HG03135 (cell line): ENCODE measurements at regions not wholly inside any gene's neighbourhood (a gene's known extent, or its start where the extent isn't known, plus 50 kb on each side); places are given as distances from the start of the nearest gene placed in this dataset.
"Not testable (repeated sequence)": the region's sequence is repeated elsewhere in the genome, so short reads cannot be mapped to it uniquely, and the experiment has no call there.

Experiments
- ATAC-seq: cut with Tn5 transposase; IDR thresholded peaks from one replicate; pipeline ENCODE4 v1.9.1; 2021; ENCODE audit warnings: mild to moderate bottlenecking, moderate library complexity; ENCODE audit not compliant: unreplicated experiment

DNA sequence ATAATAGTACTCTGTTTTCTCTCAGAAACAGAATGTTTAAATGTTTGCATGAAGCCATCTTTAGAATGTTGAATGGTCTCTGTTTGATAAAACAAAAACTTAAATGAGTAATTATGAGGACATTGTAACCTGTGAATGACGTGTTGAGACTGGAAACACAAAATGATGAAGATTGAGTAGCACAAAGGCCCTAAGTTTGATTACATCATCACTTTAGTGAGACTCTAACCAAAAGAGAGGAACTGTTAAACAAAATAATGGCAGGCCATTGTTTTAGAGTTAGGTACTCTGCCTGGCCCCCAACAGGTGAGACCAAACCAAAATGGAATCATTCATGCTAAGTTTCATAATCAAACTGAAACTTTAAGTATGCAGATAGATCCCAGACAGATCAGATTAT lies 1561.7 kb upstream of the SLC39A10 start:
- no peak for ATAC-seq

DNA sequence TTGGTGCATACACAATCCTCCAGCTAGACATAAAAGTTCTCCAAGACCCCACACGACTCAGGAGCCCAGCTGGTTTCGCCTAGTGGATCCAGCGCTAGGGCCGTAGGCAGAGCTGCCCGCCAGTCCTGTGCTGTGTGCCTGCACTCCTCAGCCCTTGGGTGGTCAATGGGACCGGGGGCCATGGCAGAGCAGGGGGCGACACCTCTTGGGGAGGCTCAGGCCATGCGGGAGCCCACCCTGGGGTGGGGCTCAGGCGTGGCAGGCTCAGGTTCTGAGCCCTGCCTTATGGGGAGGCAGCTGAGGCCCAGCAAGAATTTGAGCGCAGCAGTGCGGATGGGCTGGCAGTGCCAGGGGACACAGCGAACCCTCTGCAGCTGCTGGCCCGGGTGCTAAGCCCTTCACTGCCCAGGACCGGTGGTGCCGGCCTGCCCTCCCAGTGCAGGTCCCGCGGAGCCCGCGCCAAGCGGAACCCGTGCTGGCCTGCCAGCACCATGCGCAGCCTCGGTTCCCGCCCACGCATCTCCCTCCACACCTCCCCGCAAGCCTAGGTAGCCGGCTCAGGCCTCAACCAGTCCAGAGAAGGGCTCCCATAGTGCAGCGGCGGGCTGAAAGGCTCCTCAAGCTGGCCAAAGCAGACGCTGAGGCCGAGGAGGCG lies 1566.6 kb upstream of the SLC39A10 start:
- no peak for ATAC-seq

DNA sequence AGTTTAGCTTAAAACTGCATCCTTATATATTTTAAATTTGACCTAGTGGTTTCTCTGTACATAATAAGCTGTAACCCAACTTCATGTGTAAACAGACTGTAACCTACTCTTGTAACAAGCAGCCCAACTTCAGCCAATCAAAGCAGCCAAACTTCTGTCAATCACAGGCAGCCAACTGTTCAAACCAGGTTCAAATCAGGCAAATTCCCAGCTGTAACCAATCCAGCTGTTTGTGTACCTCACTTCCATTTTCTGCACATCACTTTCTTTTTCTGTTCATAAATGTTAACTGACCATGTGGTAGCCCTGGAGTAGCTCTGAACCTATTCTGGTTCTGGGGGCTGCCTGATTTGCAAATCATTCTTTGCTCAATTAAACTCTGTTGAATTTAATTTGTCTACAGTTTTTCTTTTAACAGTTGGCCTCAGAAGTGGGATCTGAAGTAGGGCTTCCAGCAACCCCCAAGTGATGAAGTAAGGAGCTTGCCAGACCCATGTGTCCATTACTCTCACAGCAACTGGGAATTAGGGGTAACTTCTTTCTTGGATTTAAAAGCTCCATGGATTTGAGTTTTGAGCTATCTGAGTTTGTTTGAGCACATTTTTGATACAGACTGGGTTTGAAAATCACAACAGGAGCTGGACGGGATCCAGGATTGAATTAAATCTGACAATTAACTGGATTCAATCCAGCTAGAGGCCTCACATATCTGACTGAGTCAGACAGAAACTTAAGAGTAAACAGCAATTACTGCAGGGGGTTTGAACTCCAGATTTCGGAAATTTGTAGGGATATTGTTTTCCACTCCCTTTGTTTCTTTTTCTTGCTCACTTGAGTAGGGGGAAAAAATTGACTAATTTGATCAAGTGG lies 1569.7 kb upstream of the SLC39A10 start:
- no peak for ATAC-seq

DNA sequence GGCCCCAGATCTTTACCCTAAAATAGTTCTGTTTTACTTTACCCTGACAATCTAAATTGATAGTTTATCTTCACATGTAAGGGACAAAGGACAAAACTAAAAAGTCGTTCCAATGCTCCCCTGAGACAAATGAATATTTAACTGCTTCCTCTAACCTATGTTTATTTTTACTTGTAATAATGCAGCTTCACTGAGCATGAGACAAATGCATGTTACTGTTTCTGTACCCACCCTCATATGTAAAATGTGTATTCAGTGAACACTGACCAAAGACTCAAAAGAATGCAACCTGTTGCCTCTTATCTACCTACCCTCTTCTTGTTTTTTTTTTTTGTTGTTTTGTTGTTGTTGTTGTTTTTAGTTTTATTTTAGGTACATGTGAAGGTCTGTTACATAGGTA lies 1570.9 kb upstream of the SLC39A10 start:
- ATAC-seq = no peak

DNA sequence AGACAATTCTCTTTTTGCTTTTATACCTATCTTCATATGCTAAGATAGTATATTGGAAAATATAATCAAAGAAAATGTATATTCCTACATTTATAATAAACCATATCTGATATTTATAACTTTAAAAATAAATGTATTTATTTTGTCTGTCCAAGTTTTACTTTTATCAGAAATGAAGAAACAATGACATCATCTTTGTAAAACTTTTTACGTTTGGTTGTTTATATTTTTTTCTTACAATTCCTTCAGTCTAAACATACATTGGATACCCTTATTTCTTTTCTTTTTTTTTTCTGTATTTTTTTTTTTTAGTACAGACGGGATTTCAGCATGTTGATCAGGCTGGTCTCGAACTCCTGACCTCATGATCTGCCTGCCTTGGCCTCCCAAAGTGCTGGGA lies 1577.0 kb upstream of the SLC39A10 start:
- no peak for ATAC-seq

DNA sequence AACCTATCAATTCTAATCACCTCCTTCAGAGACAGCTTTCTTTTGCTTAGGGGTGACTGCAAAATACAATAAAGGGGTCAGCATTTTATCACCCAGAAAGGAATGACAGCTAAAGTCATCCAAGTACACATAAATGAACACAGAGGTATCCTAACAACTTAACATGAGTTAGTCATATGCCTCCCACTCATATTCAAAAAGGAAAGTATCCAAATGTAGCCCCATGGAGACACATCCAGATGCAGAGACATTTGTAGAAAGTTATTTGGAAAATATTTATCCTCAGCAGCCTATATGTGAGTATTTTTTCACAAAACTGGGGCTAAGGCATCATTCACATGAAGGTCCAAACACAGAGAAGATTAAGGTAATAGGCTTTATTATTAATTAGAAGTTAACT lies 1579.7 kb upstream of the SLC39A10 start:
- ATAC-seq = no peak

DNA sequence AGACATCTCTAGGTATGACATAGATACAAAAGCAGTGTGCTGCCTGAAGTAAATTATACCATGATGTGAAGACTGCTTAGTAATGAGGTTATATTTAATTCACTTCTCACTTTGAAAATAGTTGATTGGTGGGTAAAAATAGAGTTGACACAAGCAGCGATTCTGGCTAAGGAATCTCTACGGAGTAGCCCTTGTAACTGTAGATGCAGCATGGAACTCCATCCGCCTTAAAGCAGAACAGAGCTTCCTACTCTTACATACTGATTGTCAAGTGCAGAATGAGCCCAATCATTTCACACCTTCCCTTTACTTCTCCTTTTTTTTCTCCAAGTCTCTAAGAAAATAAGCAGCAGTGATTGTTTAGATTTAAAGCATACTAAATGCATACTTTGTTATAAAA lies 1594.6 kb upstream of the SLC39A10 start:
- ATAC-seq = no peak

DNA sequence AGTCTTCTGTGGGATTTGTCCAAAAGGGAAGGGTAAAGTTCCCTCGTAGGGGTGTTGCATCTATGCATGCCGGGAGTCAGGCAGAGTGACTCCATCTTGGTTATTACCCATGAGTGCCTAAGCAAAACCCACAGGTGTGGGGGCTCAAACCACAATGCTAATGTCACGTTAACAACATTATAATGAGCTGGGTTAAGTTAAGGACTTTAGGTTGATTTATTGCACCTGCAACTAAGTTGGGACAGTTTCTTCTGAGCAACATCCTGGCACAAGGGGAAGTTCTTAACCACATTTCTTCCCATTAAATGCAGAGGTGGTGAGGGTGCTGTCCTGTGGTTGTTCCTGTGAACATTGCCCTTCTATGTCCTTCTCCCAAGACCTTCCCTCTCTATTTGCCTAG lies 1596.8 kb upstream of the SLC39A10 start:
- ATAC-seq = no peak

DNA sequence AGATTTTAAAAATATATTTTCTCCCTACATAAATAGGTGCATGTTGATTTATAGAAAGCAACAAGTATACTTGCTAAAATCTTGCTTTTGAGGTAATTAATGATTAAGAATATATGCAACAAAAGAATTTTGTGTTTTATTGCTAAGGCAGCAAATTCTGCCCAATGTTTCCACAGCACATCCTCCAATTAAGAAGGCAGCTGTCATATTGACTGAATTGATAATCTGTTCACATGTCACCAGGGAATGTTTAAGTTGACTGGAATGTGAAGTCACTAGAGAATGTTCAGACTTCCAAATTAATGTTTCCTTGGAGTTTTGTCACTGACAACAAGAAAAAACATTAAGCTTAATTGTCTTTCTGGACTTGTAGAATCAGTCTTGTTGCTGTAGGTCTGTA lies 1602.7 kb upstream of the SLC39A10 start:
- no peak for ATAC-seq

DNA sequence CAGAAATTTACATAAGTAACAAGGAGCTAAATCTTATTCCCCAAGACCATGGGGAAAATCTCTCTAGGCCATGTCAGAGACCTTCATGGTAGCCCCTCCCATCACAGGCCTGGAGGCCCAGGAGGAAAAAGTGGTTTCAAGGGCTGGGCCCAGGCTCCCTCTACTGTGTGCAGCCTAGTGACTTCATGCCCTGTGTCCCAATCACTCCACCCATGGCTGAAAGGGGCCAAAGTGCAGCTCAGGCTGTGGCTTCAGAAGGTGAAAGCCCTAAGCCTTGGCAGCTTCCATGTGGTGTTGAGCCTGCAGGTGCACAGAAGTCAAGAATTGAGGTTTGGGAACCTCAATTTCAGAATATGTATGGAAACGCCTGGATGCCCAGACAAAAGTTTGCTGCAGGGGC lies 1612.7 kb upstream of the SLC39A10 start:
- ATAC-seq = no peak

DNA sequence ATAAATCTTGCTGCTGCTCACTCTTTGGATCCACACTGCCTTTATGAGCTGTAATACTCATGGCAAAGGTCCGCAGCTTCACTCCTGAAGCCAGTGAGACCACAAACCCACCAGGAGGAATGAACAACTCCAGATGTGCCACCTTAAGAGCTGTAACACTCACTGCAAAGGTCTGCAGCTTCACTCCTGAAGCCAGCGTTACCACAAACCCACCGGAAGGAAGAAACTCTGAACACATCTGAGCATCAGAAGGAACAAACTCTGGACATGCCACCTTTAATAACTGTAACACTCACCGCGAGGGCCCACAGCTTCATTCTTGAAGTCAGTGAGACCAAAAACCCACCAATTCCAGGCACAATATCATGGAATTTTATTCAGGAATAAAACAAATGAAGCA lies 1635.9 kb upstream of the SLC39A10 start:
- ATAC-seq = not testable (repeated sequence)

DNA sequence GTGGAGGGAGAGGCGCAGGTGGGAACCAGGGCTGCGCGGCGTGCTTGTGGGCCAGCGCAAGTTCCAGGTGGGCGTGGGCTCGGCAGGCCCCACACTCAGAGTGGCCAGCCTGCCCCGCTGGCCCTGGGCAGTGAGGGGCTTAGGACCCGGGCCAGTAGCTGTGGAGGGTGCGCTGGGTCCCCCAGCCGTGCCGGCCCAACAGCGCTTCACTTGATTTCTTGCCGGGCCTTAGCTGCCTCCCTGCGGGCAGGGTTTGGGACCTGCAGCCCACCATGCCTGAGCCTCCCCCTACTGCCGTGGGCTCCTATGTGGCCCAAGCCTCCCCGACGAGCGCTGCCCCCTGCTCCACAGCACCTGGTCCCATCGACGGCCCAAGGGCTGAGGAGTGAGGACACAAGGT lies 1636.9 kb upstream of the SLC39A10 start:
- no peak for ATAC-seq

DNA sequence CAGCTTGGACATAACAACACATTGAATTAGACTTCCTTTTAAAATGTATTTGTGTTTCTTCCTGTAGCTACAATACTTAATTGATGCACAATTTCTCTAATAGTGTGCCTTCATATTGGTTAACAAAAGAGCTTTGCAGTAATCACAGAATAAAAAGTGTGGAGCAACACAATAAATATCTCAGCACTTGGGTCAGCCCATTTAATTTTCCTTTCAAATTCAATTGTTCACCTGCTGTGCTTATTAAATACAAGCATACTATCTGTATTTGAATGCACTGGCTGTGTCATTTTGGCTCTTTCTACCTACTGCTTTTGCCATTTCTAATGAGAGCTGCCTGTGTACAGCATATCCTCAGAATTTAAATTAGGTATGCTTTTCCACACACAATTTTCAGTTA lies 1641.3 kb upstream of the SLC39A10 start:
- ATAC-seq = no peak

DNA sequence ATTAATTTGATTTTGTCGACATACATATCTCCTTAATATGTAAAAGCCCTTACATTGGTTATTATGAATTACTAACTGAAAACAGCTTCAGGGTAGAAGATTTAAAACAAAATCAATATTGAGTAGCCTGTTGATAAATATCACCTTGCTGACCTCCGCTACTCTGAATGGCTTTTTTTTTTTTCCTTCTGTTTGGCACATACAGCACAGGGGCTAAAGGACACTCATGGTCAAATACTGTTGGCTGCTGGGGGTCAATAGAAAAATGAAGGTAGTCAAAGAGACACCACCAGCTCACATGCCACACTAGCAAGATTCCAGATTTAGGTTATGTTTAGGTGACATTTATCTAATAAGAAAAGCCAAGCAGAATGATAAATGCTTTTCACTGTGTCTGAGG lies 1642.4 kb upstream of the SLC39A10 start:
- ATAC-seq = no peak

DNA sequence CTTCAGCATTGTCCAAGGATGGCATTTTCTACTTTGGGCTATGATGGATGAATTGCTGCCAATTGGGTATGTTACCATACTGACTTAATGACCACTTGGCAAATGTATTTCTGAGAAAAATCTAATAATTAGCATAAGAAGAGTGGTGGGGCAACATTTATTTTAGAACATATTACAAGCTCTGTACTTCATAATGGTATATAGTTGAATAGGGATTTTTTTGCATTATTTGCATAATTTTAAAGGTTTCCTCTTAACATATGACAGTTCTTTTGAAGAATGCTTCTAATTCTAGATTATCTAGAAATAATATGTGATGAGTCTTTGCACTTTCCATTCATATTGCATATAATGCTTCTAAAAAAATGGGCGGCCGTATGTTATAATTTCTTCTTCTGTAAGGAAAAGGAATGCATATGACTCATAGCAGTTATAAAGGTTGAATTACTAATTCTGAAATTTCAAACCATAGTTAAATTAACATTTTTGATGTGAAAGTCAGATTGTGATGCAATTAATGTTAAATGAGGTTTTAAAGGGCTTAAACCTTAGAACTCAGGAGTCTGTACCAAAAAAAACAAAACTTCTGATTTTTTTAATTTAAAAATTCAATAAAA lies 1652.3 kb upstream of the SLC39A10 start:
- ATAC-seq = no peak

DNA sequence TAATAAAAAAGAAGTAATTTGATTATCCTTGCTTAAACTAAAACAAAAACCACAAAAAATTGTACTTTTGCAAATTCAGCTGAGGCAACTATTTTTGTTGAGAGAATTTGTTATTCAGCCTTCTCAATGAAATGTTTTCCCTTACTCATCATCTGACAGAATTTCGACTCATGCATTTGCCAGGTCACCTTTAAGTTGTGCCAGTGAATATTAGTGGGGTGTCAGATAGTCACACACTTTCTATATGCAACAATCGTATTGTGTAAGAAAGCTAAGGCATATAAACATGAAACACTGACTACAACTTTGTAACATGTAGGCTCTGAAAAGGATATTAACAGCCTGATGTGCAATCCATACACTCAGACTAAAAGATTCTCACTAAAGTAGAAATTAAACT lies 1653.1 kb upstream of the SLC39A10 start:
- no peak for ATAC-seq

DNA sequence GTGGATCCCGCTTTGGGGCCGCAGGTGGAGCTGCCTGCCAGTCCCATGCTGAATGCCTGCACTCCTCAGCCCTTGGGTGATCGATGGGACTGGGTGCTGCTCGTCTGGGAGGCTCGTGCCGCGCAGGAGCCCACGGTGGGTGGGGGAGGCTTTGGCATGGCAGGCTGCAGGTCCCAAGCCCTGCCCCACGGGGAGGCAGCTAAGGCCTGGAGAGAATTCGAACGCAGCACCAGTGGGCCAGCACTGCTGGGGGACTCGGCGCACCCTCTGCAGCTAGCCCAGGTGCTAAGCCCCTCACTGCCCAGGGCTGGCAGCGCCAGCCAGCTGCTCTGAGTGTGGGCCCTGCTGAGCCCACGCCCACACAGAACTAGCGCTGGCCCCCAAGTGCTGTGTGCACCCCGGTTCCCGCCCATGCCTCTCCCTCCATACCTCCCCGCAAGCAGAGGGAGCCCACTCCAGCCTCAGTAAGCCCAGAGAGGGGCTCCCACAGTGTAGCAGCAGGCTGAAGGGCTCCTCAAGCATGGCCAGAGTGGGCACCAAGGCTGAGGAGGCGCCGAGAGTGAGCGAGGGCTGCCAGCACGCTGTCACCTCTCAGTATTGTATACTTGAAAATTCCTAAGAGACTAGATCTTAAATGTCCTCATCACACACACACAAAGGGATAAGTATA lies 1654.2 kb upstream of the SLC39A10 start:
- no peak for ATAC-seq

DNA sequence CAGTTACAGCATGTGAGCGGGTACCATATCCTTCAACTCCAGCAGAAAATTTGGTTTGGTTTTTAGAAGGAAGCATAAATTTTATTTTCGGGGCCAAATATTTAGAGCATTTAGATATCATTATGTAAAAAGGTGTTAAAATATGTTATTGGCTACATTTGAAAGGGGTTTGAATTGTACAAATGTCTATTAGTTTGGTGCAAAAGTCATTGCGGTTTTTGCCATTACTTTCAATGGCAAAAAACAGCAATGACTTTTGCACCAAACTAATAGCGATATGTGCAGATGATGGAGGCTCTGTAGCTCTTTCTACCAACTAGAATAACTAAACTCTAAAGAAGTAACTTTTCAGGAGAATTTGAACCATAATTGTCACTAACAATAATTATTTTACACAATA lies 1666.2 kb upstream of the SLC39A10 start:
- ATAC-seq = no peak

DNA sequence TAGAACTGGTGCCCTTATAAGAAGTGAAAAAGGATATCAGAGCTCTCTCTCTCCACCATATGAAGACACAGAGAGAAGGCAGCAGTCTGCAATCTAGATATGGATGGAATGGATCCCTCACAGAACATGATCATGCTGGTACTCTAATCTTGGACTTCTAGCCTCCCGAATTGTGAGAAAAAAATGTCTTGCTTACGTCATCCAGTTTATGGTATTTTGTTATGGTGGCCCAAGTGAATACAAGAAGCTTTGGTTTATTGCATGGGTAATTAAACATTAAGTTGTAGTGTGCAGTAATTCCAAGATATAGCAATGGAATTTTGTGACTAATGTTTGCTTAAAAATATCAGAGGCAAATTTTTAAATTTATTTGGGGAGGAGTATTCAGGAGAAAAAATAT lies 1667.4 kb upstream of the SLC39A10 start:
- no peak for ATAC-seq

DNA sequence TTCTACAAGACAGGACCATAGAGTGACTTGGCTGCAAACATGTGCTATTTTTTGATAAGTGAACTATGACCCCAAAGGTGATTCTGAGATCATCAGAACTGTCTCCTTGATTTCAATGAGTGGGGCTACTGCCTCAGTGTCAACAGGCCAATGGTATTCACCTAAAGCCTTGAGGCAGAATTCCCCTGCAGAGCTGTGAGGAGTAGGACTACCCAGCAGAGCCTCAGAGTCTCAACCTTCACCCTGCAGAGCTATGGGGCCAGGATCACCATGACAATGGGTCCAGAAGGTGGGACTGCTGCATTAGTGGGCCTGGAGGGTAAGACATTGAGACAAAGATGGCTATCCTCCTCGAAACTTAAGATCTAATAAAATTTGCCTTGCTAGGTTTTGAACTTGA lies 1668.2 kb upstream of the SLC39A10 start:
- no peak for ATAC-seq

DNA sequence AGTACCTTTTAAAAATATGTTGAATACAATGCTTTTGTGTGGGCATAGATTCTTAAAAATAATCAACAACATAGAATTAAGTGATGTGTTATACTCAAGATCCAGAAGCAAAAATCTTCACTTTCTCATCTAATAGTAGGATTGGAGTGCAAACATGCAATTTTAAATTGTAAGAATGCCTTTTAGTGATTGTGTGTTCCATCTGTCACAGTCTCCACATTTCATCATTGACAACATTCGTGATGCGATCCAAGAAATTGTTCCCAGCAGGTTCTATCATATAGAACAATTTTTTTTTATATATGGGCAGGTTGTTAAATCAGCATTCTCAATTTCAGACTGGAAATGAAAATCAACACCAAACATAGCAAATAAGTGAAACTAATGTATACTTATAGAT lies 1671.8 kb upstream of the SLC39A10 start:
- ATAC-seq = no peak

DNA sequence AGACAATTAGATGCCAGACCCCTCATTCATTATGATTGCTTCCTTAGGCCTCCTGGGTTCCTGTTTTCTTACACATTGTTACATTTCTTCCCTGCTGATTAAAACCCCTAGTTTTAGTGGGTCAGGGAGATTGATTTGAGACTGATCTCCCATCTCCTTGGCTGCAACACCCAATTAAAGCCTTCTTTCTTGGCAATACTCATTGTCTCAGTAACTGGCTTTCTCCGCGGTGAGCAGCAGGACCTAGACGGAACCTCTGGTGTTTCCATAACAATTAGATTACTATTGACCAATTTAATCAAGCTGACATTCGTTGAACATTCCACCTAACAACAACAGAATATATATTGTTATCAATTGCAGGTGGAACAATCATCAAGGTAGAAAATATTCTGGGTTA lies 1676.4 kb upstream of the SLC39A10 start:
- no peak for ATAC-seq
